NCI-H526 (cell line): ENCODE measurements at regions not wholly inside any gene's neighbourhood (a gene's known extent, or its start where the extent isn't known, plus 50 kb on each side); places are given as distances from the start of the nearest gene placed in this dataset.
"Not testable (repeated sequence)": the region's sequence is repeated elsewhere in the genome, so short reads cannot be mapped to it uniquely, and the experiment has no call there.

ENCODE experiments used
- DNase-seq, 2 experiments: peaks; one replicate each; lab custom pipeline; 2025; lab: John Stamatoyannopoulos, UW

GRCh38 chr2:109049022-109049421 is 60.0 kb upstream of the EDAR start:
- no peak for DNase-seq

GRCh38 chr2:109048163-109048562 is 59.1 kb upstream of the EDAR start:
- DNase-seq = no peak

- DNase-seq = not testable (repeated sequence)
Measured at GRCh38 chr2:109047569-109047968, 58.5 kb upstream of the EDAR start.

- no peak for DNase-seq
Measured at GRCh38 chr2:109046925-109047508, 58.0 kb upstream of the EDAR start.

- DNase-seq = no peak
Measured at GRCh38 chr2:109045505-109045904, 56.5 kb upstream of the EDAR start.

- no peak for DNase-seq
Measured at GRCh38 chr2:109038992-109039391, 50.0 kb upstream of the EDAR start.
